ENCODE measurements at regions not wholly inside any gene's neighbourhood (a gene's known extent, or its start where the extent isn't known, plus 50 kb on each side); places are given as distances from the start of the nearest gene placed in this dataset.

DNA sequence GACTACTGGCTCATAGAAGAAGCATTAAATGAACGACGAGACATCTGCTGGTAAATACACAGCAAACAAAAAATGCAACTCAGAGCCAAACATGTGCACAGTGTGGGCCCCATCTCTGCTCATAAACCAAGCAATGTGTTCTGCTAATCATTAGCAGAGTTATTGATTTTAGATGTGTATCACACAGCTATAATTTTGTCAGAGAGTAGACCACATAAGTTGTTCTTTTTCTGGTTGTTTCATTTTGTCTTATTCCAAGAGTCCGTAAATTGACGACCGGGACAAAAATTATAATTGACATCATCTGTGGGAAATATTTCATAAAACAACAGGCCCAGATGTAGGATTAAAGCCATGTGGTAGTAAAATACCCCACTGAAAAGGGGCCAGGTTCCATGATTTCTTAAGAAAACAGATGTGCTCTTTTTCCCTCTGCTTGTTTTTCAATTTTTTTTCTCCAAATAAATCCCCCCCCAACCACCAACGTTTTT is 423.6 kb downstream of the HAO1 start:
- no peak for DNase-seq (ENCODE audit: low read depth)

DNA sequence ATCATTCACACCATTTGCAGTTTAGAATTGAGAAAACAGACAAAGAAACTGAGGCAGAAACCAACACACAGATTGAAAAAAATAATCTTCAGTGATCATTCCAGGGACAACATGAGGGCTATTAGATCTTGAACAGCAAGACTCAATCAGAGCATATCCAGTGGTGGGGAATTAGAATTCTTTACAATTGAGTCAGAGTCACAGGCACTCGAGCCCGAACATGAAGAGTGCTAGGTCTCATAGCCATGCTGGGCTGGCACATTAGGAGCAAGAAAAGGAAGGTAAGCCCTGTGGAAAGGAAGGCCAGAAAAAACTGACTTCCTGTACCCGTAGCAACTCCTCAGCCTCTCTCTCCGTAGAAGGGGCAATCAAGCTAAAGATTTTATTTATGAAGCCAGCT is 419.9 kb downstream of the HAO1 start:
- DNase-seq (ENCODE audit: low read depth): no peak

DNA sequence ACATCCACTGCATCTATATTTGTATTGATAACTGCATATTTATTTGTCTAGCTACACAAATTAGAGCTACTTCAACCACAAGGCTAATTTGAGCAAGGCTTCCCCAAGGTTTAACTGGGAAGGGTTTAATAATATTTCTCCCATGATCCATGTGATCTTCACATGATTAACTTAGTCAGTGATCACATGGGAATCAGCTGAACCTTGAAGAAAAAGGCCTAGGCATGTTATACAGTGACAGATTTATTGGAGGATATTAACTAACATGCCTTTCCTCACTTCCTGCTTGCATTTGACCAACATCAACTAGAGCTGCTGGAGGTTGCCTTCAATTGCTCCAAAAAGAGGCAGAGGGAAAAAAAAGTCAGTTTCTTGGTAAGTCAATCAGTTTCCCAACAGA is 417.0 kb downstream of the HAO1 start:
- no peak for DNase-seq (ENCODE audit: low read depth)

DNA sequence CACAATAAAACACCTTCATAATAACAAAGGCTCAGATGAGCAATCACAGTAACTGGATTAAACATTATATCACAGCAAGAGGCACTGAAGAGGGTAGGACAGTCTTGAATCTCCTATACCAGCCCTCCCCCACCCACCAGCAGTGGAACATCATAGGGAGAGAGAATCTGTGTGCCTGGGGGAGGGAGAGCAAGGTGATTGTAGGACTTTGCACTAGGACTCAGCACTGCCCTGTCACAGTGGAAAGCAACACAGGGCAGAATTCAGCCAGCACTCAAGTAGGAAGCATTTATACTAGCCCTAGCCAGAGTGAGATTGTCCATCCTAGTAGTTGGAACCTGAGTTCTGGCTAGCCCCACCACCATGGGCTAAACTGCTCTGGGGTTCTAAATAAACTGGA is 400.2 kb downstream of the HAO1 start:
- no peak for DNase-seq (ENCODE audit: low read depth)

DNA sequence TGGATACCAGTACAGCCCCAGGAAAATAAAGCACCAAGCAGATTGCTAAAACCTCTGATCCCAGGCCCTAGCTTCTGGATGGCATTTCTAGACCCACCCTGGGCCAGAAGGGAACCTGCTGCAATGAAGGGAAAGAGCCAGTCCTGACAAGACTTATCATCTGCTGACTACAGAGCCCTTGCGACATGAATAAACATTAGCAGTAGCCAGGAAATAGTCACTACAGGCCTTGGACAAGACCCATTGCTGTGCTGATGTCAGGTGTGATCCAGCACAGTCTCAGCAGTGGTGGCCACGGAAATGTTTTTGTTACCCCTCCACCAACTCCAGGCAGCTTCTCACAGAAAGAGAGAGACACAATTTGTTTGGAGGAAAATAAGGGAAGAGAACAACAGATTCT is 399.3 kb downstream of the HAO1 start:
- no peak for DNase-seq (ENCODE audit: low read depth)

DNA sequence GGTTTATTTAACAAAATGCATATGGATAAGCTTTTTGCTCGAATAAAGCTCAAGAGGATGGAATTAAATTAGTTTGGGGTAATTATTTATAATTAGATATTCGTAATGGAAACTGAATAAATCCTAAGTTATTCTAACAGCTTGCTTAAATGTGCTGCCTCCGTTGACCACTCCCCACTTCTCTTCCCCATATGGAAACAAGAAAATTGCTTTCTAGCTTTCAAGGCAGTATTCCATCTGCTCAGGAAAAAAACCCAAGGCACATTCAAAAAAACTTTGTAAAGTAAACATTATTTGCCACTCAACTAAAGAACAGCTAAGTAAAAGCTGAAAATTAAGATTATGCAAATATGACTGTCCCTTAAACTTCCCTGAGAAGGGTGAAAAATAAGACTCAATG is 369.2 kb downstream of the HAO1 start:
- no peak for DNase-seq (ENCODE audit: low read depth)

DNA sequence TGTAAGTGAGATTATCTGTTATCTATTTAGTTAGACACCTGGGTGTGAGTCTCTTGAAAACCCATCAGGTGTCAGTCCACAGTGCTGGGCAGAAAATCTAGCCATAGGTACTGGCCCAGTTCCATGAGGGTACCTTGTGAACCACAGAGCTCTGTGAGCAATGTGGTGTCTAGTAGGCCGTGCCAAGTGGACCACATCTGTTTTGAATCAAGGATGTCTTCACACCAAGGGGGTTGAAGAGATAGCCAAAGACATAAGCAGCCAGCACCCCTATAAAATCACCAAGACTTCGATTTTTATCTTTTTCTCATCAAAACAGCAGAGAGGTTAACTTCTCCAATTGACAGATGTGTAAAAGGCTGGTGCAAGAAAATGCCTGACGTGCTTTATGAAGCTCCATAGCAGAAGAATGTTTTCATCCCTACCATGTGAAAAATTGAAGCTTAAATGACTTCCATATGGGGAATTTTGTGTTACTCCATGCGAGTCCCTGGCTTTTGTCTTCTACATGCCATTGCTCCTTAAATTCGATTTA is 368.7 kb downstream of the HAO1 start:
- DNase-seq (ENCODE audit: low read depth): no peak

DNA sequence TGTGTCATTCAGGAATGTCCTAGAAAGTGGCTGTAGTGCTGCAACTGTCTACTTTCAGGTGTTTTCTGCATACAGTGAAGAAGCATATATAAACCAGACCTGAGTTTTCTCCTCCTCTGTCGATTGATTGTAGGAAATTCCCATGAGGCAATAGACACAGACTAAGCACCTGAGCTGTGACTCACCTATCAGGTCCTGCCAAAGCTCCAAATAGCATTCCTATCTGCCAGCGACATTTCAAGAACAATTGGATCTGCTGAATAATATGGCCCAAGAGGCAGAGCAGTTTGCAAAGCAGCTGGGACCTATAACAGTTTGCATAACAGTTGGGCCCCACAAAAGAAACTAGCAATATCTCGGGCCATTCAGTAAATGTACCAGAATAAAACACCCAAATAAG is 360.4 kb downstream of the HAO1 start:
- DNase-seq (ENCODE audit: low read depth): no peak

DNA sequence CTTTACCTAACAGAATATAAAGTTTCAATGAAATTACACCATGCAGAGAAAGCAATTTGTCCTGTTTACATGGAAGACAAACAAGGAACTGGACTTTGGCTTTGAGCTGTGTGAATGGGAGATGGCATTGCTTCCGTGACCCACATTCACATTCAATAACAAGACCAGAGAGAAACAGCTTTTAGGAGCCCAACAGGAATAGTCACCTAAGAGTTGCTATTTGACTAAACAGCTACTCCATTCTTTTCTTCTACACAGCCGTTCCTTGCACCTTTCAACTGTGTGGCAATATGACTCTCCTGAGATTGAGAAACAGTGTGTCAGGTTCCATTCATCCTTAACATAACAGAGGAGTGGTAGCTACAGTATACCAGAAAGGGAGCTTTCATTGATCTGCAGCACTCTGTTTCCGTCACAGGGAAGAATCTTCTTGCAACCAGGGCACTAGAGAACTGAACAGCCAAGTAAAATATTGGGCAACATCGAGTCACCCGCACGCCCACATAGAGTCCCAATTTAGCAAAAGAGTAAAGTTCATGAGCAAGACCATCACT is 355.1 kb downstream of the HAO1 start:
- no peak for DNase-seq (ENCODE audit: low read depth)

DNA sequence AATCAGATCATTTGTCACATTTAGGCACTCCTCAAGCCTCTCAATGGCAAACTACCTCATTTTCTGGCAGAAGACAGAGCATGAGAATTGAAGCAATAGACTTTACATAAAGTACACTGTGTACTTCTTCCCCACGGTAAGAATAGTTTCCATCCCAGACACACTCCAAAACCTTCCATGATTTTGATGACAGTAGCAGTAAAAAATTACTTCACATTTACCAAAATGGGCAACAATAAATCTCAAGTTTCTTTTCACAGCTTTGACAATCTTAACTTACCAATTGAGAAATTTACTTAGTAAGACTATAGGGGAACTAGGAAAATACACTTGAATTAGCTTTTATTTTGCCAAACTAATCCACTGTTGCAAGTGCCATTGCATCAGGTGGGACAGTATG is 353.8 kb downstream of the HAO1 start:
- no peak for DNase-seq (ENCODE audit: low read depth)

DNA sequence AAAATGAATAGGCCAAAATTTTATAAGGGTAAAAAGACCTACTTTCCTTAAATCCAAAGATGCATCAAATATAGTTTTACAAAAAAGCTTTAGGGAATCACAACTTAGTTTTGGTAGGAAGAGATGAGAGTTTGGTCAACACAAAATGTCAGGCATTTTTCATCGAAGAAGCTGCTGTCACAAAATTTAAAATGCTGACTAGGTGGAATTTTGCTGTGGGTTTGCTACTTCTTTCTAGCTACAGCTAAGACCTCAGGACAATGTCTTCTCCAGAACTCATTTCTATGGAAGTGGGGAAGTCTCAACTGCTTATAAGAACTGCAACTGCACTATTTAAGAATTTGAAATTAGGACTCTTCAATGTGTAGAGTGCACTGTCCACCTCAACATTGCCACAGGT is 351.1 kb downstream of the HAO1 start:
- DNase-seq (ENCODE audit: low read depth): no peak

DNA sequence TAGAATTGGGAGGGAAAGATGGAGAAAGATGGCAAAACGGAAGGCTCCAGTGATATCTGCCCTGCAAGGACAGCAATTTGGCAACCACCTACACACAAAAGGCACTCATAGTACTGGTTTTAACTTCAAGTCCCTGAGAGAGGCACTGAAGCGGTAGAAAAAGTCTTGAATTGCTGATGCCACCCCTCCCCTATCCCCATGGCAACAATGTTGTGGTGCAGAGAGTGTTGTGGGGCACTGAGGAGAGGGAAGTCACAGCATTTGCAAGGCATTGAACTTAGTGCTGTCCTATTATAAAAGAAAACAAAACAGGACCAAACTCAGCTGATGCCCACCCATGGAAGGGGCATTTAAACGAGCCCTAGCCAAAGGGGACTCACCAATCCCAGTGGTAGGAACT is 343.7 kb downstream of the HAO1 start:
- no peak for DNase-seq (ENCODE audit: low read depth)

DNA sequence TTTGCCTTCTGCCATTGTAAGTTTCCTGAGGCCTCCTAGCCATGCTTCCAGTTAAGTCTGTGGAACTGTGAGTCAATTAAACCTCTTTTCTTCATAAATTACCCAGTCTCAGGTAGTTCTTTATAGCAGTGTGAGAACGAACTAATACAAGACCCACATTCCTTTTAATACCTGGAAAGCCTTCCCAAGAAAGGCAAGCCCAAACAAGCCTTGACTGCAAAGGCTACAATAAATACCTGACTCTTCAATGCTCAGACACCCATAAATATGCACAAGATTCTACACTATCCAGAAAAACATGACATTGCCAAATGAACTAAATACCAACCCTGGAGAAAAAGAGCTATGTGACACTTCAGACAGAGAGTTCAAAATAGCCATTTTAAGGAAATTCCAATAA is 338.8 kb downstream of the HAO1 start:
- DNase-seq (ENCODE audit: low read depth): no peak

DNA sequence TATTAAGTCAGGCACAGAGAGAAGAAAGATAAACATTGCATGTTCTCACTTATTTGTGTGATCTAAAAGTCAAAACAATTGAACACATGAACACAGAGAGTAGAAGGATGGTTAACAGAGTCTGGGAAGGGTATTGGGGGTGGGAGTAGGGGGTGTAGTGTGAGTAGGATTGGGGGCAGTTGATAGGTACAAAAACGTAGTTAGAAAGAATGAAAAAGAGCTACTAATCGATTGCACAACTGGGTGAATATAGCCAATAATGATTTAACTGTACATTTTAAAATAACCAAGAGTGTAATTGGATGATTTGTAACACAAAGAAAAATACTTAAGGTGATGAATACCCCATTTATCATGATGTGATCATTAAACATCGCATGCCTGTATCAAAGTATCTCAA is 333.3 kb downstream of the HAO1 start:
- DNase-seq (ENCODE audit: low read depth): no peak

DNA sequence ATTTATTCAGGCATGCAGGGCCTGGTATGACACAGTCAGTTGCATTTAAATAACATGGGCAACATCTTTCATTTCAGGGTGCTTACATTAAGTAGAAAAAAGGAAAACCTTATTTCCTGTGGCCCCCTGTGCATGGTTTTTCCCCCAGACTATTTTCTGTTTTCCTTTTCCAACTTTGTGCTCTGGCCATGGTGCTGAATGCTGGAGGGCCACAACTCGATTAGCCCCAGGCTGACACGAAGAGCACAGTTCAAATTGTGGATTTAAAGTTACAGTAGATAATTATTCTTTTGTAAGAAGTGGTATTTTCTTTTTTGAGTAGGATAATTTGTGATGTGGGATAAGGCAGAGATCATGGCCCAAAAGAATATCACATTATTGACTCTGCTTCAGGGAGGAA is 332.0 kb downstream of the HAO1 start:
- DNase-seq (ENCODE audit: low read depth): no peak

DNA sequence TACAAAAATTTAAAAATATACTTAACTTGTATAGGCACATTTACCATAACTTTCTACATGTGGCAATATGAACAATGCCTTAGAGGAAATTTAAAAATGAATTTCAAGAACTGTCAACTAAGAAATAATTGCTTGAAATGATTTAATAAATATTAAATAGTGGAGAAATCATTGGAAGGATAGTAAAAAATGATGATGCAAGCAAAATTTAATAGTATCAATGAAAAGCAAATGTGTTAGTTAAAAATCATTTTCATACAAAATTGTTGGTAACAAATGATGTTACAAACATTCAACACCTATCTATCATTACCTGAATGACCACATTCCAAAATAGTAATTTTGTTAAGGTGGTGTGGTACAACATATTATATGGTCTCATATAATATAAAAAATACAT is 331.0 kb downstream of the HAO1 start:
- DNase-seq (ENCODE audit: low read depth): no peak

DNA sequence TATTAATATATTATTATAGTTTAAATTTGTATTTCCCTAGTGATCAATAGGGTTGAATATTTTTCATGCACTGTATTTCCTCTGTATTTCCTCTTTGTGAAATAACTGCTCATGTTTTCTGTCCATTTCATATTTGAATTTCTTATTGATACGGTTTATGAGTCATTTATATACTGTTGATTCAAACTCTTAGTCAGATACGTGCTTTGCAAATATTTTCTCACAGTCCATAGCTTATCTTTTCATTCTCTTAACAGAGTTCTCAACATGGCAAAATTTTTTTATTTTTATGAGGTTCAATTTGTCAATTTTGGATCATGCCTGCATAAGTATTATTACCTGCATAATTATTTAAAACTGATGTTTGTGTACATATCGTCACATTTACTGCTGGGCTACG is 329.6 kb downstream of the HAO1 start:
- no peak for DNase-seq (ENCODE audit: low read depth)

DNA sequence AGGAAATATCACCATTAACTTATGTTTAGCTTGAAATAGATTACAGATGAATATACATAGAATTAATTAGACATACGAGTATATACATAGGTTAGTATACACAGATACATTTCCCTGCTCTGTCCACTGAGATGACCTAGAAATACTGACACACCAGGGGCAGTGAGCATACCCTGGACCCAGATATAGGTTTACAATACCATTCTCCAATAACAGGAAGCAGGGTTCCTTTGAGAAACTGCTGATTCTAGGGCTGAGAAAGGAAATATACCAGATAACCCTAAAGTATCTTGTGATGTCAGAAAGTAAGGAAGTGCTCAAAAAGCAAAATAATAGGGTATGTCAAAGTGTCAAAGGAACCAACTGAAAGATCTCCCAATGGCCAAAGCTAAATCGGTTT is 322.5 kb downstream of the HAO1 start:
- DNase-seq (ENCODE audit: low read depth): no peak

DNA sequence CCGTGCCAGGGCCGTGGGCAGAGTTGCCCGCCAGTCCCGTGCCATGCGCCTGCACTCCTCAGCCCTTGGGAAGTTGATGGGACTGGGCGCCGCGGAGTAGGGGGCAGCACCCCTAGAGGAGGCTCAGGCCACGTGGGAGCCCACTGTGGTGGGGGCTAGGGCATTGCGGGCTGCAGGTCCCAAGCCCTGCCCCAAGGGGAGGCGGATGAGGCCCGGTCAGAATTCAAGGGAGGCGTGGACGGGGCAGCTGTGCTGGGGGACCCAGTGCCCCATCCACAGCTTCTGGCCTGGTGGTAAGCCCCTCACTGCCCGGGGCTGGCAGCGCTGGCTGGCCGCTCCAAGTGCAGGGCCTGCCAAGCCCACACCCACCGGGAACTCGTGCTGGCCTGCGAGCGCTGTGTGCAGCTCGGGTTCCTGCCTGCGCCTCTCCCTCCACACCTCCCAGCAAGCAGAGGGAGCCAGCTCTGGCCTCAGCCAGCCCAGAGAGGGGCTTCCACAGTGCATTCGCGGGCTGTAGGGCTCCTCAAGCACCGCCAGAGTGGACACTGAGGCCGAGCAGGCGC is 317.8 kb downstream of the HAO1 start:
- no peak for DNase-seq (ENCODE audit: low read depth)

DNA sequence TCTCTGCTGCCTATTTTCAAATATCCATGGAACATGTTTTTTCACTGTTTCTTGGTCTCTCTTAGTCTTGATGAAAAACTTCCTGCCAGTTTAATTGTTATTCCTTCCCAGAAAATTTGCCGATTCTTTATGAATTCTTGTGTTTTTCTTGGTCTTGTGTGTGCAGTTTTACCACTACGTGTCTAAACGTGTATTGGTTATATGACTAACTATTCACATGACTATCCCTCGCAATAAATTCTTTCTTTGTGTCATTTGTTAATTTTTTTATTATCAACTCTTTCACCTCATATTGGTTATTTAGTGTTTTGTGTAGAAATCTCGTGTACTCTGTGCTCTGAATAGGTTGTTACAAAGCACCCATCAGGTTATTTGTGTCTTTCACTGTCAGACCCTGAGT is 315.4 kb downstream of the HAO1 start:
- DNase-seq (ENCODE audit: low read depth): no peak

DNA sequence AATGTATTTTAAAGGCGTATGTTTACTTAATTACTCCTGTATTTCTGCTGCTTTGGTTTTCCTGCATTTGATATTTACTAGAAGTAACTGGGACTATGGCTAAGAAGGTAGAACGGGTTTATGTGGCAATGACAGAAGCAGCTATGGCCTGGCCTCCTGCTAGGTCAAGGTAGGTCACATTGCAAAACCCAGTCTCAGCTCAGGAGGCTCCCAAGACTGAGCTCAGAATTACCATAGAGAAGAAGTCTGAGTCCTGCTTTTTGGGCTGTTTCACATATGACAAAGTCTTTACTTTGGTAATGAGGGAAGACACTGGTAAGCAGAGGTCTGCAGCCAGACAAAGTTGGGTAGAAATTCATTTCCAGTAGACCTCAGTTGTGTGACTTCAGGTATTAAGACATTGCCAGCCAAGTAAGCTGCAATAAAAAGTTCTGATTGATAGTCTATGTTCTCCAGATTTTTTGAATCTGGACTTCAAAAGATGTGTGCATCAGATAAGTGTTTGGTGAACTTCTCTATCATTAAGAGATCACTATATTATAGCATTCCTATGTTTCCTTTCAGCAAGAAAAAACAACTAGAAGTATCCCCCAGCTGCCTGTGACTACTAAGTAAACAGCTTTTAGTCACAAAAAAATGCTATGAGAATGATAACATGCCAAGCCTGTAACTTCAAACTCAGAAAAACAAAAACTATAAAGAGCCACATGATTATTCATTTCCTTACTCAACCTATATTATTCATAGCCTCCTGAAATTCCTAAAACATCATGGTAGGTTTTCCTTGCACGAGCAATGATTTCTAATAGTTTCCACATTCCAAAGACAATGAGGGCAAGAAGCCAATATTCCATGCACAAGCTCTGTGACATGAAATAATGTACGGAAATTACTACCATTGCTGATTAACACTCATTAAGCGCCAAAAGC is 312.3 kb downstream of the HAO1 start:
- DNase-seq (ENCODE audit: low read depth): no peak

DNA sequence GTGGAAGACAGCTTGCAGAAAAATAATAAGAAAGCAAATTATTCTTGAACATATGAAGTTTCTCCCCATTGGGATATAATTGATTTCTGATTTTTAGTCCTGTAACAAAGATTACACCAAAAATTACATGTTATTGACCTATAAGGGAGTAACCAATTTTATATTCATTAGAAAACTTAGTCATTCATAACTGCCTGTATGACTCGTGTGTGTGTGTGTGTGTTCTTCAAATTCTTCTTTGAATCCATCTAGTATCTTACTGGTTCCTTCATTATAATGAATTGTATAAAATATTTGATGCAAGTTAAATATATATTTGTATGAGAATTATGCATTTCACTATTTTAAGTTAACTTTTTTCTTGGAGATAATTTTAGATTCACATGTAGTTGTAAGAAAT is 310.4 kb downstream of the HAO1 start:
- DNase-seq (ENCODE audit: low read depth): no peak

DNA sequence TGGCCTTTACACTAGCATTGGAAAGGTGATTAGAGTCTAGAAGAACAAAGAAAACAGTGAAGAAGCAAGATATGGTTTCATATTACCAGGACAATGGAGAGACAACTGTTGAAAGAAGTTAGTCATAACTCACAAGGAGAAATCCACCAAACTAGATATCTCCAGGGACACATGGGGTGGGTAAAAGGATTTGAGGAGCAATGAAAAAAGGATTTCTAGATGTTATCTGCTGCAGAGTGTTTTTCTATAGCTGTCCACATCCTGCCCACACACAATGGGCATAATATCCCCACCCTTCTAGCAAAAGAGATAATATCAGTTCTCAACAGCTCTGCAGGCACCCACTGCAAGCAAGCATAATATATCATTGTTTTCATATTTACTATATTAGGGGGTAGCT is 303.1 kb downstream of the HAO1 start:
- no peak for DNase-seq (ENCODE audit: low read depth)
